ENCODE measurements at regions not wholly inside any gene's neighbourhood (a gene's known extent, or its start where the extent isn't known, plus 50 kb on each side); places are given as distances from the start of the nearest gene placed in this dataset.

DNA sequence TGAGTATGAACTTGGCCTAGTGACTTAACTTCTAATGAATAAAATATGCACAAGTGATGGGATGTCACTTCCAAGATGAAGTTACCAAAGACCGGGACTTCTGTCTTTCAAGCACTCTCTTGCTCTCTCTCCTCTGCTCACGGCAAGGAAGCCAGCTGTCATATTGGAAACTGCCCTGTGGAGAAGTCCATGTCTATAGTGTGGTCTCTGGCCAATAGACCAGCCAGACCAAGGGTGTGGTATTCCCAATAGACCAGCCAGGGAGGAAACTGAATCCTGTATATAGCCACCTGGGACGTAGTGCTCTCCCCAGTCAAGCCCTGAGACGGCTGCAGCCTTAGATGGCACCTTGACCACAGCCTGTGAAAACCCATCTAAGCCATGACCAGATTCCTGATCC lies 93.2 kb upstream of the ALX4 start:
- peaks cover 2% of the 10 kb centered on the region for H3K27me3 Mint-ChIP-seq (ENCODE audit: low read depth)
- H3K36me3 Mint-ChIP-seq: no peaks in the 10 kb centered on the region
- CTCF ChIA-PET: interaction anchor here (1.2 kb wide), 1 partner anchor 14 kb away, joined by 3 read pairs; no protein-coding TSS in a partner anchor
- ATAC-seq (no peak), DNase-seq (ENCODE audit: low spot score) (no peak)
- TF ChIP-seq, protein P1, sequence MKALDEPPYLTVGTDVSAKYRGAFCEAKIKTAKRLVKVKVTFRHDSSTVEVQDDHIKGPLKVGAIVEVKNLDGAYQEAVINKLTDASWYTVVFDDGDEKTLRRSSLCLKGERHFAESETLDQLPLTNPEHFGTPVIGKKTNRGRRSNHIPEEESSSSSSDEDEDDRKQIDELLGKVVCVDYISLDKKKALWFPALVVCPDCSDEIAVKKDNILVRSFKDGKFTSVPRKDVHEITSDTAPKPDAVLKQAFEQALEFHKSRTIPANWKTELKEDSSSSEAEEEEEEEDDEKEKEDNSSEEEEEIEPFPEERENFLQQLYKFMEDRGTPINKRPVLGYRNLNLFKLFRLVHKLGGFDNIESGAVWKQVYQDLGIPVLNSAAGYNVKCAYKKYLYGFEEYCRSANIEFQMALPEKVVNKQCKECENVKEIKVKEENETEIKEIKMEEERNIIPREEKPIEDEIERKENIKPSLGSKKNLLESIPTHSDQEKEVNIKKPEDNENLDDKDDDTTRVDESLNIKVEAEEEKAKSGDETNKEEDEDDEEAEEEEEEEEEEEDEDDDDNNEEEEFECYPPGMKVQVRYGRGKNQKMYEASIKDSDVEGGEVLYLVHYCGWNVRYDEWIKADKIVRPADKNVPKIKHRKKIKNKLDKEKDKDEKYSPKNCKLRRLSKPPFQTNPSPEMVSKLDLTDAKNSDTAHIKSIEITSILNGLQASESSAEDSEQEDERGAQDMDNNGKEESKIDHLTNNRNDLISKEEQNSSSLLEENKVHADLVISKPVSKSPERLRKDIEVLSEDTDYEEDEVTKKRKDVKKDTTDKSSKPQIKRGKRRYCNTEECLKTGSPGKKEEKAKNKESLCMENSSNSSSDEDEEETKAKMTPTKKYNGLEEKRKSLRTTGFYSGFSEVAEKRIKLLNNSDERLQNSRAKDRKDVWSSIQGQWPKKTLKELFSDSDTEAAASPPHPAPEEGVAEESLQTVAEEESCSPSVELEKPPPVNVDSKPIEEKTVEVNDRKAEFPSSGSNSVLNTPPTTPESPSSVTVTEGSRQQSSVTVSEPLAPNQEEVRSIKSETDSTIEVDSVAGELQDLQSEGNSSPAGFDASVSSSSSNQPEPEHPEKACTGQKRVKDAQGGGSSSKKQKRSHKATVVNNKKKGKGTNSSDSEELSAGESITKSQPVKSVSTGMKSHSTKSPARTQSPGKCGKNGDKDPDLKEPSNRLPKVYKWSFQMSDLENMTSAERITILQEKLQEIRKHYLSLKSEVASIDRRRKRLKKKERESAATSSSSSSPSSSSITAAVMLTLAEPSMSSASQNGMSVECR (CRISPR knock-in tag; IDR thresholded peaks at IDR 0.05; ENCODE audit: borderline replicate concordance): no peak
- TF ChIP-seq JUN (CRISPR knock-in tag; IDR thresholded peaks at IDR 0.05): no peak
- TF ChIP-seq, protein P2, sequence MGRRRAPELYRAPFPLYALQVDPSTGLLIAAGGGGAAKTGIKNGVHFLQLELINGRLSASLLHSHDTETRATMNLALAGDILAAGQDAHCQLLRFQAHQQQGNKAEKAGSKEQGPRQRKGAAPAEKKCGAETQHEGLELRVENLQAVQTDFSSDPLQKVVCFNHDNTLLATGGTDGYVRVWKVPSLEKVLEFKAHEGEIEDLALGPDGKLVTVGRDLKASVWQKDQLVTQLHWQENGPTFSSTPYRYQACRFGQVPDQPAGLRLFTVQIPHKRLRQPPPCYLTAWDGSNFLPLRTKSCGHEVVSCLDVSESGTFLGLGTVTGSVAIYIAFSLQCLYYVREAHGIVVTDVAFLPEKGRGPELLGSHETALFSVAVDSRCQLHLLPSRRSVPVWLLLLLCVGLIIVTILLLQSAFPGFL (CRISPR knock-in tag; IDR thresholded peaks at IDR 0.05; ENCODE audit: borderline replicate concordance): no peak
- TF ChIP-seq ZNF416 (CRISPR knock-in tag; IDR thresholded peaks at IDR 0.05): no peak
- no peak for TF ChIP-seq ESRRA (CRISPR knock-in tag; IDR thresholded peaks at IDR 0.05; ENCODE audit: borderline replicate concordance)
- TF ChIP-seq, protein P3, sequence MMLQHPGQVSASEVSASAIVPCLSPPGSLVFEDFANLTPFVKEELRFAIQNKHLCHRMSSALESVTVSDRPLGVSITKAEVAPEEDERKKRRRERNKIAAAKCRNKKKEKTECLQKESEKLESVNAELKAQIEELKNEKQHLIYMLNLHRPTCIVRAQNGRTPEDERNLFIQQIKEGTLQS (CRISPR knock-in tag; conservative IDR thresholded peaks at IDR 0.05): no peak
- TF ChIP-seq, protein P4, sequence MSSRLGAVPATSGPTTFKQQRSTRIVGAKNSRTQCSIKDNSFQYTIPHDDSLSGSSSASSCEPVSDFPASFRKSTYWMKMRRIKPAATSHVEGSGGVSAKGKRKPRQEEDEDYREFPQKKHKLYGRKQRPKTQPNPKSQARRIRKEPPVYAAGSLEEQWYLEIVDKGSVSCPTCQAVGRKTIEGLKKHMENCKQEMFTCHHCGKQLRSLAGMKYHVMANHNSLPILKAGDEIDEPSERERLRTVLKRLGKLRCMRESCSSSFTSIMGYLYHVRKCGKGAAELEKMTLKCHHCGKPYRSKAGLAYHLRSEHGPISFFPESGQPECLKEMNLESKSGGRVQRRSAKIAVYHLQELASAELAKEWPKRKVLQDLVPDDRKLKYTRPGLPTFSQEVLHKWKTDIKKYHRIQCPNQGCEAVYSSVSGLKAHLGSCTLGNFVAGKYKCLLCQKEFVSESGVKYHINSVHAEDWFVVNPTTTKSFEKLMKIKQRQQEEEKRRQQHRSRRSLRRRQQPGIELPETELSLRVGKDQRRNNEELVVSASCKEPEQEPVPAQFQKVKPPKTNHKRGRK (CRISPR knock-in tag; IDR thresholded peaks at IDR 0.05; ENCODE audit: borderline replicate concordance): no peak
- TF ChIP-seq, protein P5, sequence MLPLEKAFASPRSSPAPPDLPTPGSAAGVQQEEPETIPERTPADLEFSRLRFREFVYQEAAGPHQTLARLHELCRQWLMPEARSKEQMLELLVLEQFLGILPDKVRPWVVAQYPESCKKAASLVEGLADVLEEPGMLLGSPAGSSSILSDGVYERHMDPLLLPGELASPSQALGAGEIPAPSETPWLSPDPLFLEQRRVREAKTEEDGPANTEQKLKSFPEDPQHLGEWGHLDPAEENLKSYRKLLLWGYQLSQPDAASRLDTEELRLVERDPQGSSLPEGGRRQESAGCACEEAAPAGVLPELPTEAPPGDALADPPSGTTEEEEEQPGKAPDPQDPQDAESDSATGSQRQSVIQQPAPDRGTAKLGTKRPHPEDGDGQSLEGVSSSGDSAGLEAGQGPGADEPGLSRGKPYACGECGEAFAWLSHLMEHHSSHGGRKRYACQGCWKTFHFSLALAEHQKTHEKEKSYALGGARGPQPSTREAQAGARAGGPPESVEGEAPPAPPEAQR (CRISPR knock-in tag; IDR thresholded peaks at IDR 0.05): no peak
- TF ChIP-seq NR1H2 (CRISPR knock-in tag; IDR thresholded peaks at IDR 0.05): no peak
- no peak for TF ChIP-seq ZNF219 (CRISPR knock-in tag; IDR thresholded peaks at IDR 0.05; ENCODE audit: borderline replicate concordance)
- no peak for TF ChIP-seq ETV6 (CRISPR knock-in tag; IDR thresholded peaks at IDR 0.05)
- TF ChIP-seq, protein P6, sequence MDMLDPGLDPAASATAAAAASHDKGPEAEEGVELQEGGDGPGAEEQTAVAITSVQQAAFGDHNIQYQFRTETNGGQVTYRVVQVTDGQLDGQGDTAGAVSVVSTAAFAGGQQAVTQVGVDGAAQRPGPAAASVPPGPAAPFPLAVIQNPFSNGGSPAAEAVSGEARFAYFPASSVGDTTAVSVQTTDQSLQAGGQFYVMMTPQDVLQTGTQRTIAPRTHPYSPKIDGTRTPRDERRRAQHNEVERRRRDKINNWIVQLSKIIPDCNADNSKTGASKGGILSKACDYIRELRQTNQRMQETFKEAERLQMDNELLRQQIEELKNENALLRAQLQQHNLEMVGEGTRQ (CRISPR knock-in tag; IDR thresholded peaks at IDR 0.05): no peak
- TF ChIP-seq, protein P7, sequence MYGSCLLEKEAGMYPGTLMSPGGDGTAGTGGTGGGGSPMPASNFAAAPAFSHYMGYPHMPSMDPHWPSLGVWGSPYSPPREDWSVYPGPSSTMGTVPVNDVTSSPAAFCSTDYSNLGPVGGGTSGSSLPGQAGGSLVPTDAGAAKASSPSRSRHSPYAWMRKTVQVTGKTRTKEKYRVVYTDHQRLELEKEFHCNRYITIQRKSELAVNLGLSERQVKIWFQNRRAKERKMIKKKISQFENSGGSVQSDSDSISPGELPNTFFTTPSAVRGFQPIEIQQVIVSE (CRISPR knock-in tag; IDR thresholded peaks at IDR 0.05; ENCODE audit: borderline replicate concordance): no peak
- TF ChIP-seq TCF7 (CRISPR knock-in tag; IDR thresholded peaks at IDR 0.05; ENCODE audit: low read depth): no peak
- TF ChIP-seq PRRX2 (CRISPR knock-in tag; IDR thresholded peaks at IDR 0.05): no peak
- H3K9me3 Mint-ChIP-seq: peaks cover 6% of the 10 kb centered on the region
- peaks cover 7% of the 10 kb centered on the region for H3K4me1 Mint-ChIP-seq
- H3K27ac Mint-ChIP-seq: no peak overlapping the region
- POLR2A ChIA-PET: no interaction called here
- no peak overlapping the region for H3K4me3 Mint-ChIP-seq
